ENCODE measurements at regions not wholly inside any gene's neighbourhood (a gene's known extent, or its start where the extent isn't known, plus 50 kb on each side); places are given as distances from the start of the nearest gene placed in this dataset.
A peak's percentile ranks its signal among the peaks of the same experiment; 100 is the strongest.

GRCh38 chr14:97584528-97584927, 787.3 kb downstream of the VRK1 start:
- no peak for DNase-seq (ENCODE audit: low spot score)

- DNase-seq (ENCODE audit: low spot score) = no peak
Measured at GRCh38 chr14:97592341-97592980, 795.3 kb downstream of the VRK1 start.

- no peak for DNase-seq (ENCODE audit: low spot score)
Measured at GRCh38 chr14:97594306-97594705, 797.1 kb downstream of the VRK1 start.

GRCh38 chr14:97602438-97603117, 805.4 kb downstream of the VRK1 start:
- DNase-seq (ENCODE audit: low spot score) = no peak

GRCh38 chr14:97603201-97603600, 806.0 kb downstream of the VRK1 start:
- no peak for DNase-seq (ENCODE audit: low spot score)

- no peak for DNase-seq (ENCODE audit: low spot score)
Measured at GRCh38 chr14:97604731-97605130, 807.5 kb downstream of the VRK1 start.

GRCh38 chr14:97618401-97618800, 821.2 kb downstream of the VRK1 start:
- DNase-seq (ENCODE audit: low spot score) = no peak

GRCh38 chr14:97618917-97619690, 821.9 kb downstream of the VRK1 start:
- DNase-seq (ENCODE audit: low spot score) = no peak

GRCh38 chr14:97620066-97620465, 822.9 kb downstream of the VRK1 start:
- DNase-seq (ENCODE audit: low spot score) = no peak

- no peak for DNase-seq (ENCODE audit: low spot score)
Measured at GRCh38 chr14:97624985-97625384, 827.8 kb downstream of the VRK1 start.

- DNase-seq (ENCODE audit: low spot score) = no peak
Measured at GRCh38 chr14:97625477-97625876, 828.3 kb downstream of the VRK1 start.

- DNase-seq (ENCODE audit: low spot score) = no peak
Measured at GRCh38 chr14:97626088-97626487, 828.9 kb downstream of the VRK1 start.

GRCh38 chr14:97630249-97630648, 833.1 kb downstream of the VRK1 start:
- no peak for DNase-seq (ENCODE audit: low spot score)

GRCh38 chr14:97633131-97633738, 836.1 kb downstream of the VRK1 start:
- no peak for DNase-seq (ENCODE audit: low spot score)

GRCh38 chr14:97634751-97635150, 837.6 kb downstream of the VRK1 start:
- DNase-seq (ENCODE audit: low spot score) = peak; percentile 31

GRCh38 chr14:97638864-97639263, 841.7 kb downstream of the VRK1 start:
- DNase-seq (ENCODE audit: low spot score) = no peak

- DNase-seq (ENCODE audit: low spot score) = no peak
Measured at GRCh38 chr14:97640031-97640430, 842.8 kb downstream of the VRK1 start.

GRCh38 chr14:97641827-97642226, 844.6 kb downstream of the VRK1 start:
- DNase-seq (ENCODE audit: low spot score) = no peak

- no peak for DNase-seq (ENCODE audit: low spot score)
Measured at GRCh38 chr14:97642631-97643030, 845.4 kb downstream of the VRK1 start.

GRCh38 chr14:97644365-97644764, 847.2 kb downstream of the VRK1 start:
- DNase-seq (ENCODE audit: low spot score) = no peak

- DNase-seq (ENCODE audit: low spot score) = no peak
Measured at GRCh38 chr14:97649752-97650151, 852.6 kb downstream of the VRK1 start.

- DNase-seq (ENCODE audit: low spot score) = no peak
Measured at GRCh38 chr14:97655169-97655948, 858.2 kb downstream of the VRK1 start.
